ENCODE measurements at regions not wholly inside any gene's neighbourhood (a gene's known extent, or its start where the extent isn't known, plus 50 kb on each side); places are given as distances from the start of the nearest gene placed in this dataset.

DNA sequence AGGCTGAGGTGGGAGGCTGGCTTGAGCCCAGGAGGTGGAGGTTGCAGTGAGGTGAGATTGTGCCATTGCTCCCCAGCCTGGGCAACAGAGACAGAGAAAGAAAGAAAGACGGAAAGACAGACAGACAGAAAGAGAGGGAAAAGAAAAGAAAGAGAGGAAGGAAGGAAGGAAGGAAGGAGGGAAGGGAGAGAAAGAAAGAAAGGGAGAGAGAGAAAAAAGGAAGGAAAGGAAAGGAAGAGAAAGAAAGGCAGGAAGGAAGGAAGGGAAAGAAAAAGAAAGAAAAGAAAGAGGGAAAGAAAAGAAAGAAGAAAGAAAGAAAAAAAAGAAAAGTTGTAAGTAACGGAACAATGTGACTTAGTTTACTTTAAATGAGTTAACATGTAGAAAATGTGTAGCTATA, 260.7 kb upstream of the GRM7 start:
- TF ChIP-seq, protein P1, sequence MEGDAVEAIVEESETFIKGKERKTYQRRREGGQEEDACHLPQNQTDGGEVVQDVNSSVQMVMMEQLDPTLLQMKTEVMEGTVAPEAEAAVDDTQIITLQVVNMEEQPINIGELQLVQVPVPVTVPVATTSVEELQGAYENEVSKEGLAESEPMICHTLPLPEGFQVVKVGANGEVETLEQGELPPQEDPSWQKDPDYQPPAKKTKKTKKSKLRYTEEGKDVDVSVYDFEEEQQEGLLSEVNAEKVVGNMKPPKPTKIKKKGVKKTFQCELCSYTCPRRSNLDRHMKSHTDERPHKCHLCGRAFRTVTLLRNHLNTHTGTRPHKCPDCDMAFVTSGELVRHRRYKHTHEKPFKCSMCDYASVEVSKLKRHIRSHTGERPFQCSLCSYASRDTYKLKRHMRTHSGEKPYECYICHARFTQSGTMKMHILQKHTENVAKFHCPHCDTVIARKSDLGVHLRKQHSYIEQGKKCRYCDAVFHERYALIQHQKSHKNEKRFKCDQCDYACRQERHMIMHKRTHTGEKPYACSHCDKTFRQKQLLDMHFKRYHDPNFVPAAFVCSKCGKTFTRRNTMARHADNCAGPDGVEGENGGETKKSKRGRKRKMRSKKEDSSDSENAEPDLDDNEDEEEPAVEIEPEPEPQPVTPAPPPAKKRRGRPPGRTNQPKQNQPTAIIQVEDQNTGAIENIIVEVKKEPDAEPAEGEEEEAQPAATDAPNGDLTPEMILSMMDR (IDR thresholded peaks at IDR 0.05): no peak
- TF ChIP-seq POLR2A (IDR thresholded peaks at IDR 0.05): no peak
